ENCODE measurements at regions not wholly inside any gene's neighbourhood (a gene's known extent, or its start where the extent isn't known, plus 50 kb on each side); places are given as distances from the start of the nearest gene placed in this dataset.

GRCh38 chr4:32341342-32341741 lies 1621.2 kb downstream of the PCDH7 start:
- intact Hi-C loops (cut with micrococcal nuclease): no loop called here
- ChIA-PET POLR2A (no interaction called here), CTCF (no interaction called here)
- Mint-ChIP-seq H3K27me3 (no peaks in the 10 kb centered on the region), H3K4me1 (no peaks in the 10 kb centered on the region), H3K36me3 (ENCODE audit: low read depth) (no peaks in the 10 kb centered on the region), H3K27ac (no peak overlapping the region), H3K4me3 (no peak overlapping the region), H3K9me3 (peaks cover 3% of the 10 kb centered on the region)
- no peak for DNase-seq
- TF ChIP-seq CTCF (IDR thresholded peaks at IDR 0.05): no peak
- no peak for ATAC-seq (ENCODE audit: low read depth)

- intact Hi-C loops (cut with micrococcal nuclease): no loop called here
- H3K27me3 Mint-ChIP-seq: no peaks in the 10 kb centered on the region
- no peaks in the 10 kb centered on the region for H3K36me3 Mint-ChIP-seq (ENCODE audit: low read depth)
- no peaks in the 10 kb centered on the region for H3K4me1 Mint-ChIP-seq
- POLR2A ChIA-PET: no interaction called here
- no peak for TF ChIP-seq CTCF (IDR thresholded peaks at IDR 0.05)
- H3K4me3 Mint-ChIP-seq: no peak overlapping the region
- H3K9me3 Mint-ChIP-seq: peaks cover 3% of the 10 kb centered on the region
- no peak overlapping the region for H3K27ac Mint-ChIP-seq
- DNase-seq (no peak), ATAC-seq (ENCODE audit: low read depth) (no peak)
- CTCF ChIA-PET: no interaction called here
Measured at GRCh38 chr4:32342054-32342453, 1621.9 kb downstream of the PCDH7 start.

GRCh38 chr4:32349026-32349425 lies 1628.9 kb downstream of the PCDH7 start:
- intact Hi-C loops (cut with micrococcal nuclease): no loop called here
- H3K27me3 Mint-ChIP-seq: no peaks in the 10 kb centered on the region

GRCh38 chr4:32374206-32374605 lies 1654.0 kb downstream of the PCDH7 start:
- H3K36me3 Mint-ChIP-seq (ENCODE audit: low read depth): no peaks in the 10 kb centered on the region
- ChIA-PET CTCF (no interaction called here), POLR2A (no interaction called here)
- ATAC-seq (ENCODE audit: low read depth): no peak
- H3K9me3 Mint-ChIP-seq: no peaks in the 10 kb centered on the region
- H3K27me3 Mint-ChIP-seq: no peaks in the 10 kb centered on the region
- no peak overlapping the region for H3K27ac Mint-ChIP-seq
- no peak for DNase-seq
- H3K4me3 Mint-ChIP-seq: no peak overlapping the region
- no peak for TF ChIP-seq CTCF (IDR thresholded peaks at IDR 0.05)
- intact Hi-C loops (cut with micrococcal nuclease): no loop called here
- H3K4me1 Mint-ChIP-seq: no peaks in the 10 kb centered on the region

More at GRCh38 chr4:32349026-32349425, 1628.9 kb downstream of the PCDH7 start:
- no peaks in the 10 kb centered on the region for H3K36me3 Mint-ChIP-seq (ENCODE audit: low read depth)
- ChIA-PET POLR2A (no interaction called here), CTCF (no interaction called here)
- ATAC-seq (ENCODE audit: low read depth): no peak
- peaks cover 2% of the 10 kb centered on the region for H3K9me3 Mint-ChIP-seq
- TF ChIP-seq CTCF (IDR thresholded peaks at IDR 0.05): no peak
- H3K4me1 Mint-ChIP-seq: no peaks in the 10 kb centered on the region
- DNase-seq: no peak
- H3K27ac Mint-ChIP-seq: no peak overlapping the region
- no peak overlapping the region for H3K4me3 Mint-ChIP-seq

- no peak overlapping the region for H3K27ac Mint-ChIP-seq
- H3K4me1 Mint-ChIP-seq: no peaks in the 10 kb centered on the region
- ChIA-PET POLR2A (no interaction called here), CTCF (no interaction called here)
- DNase-seq (no peak), ATAC-seq (ENCODE audit: low read depth) (no peak)
- H3K4me3 Mint-ChIP-seq: no peak overlapping the region
- no peaks in the 10 kb centered on the region for H3K27me3 Mint-ChIP-seq
- H3K9me3 Mint-ChIP-seq: peaks cover 2% of the 10 kb centered on the region
- TF ChIP-seq CTCF (IDR thresholded peaks at IDR 0.05): no peak
- no peaks in the 10 kb centered on the region for H3K36me3 Mint-ChIP-seq (ENCODE audit: low read depth)
- intact Hi-C loops (cut with micrococcal nuclease): no loop called here
Measured at GRCh38 chr4:32393806-32394205, 1673.6 kb downstream of the PCDH7 start.

Data from activated B cell treated with CpG ODN at 0.5 μM for 24 hours (primary cell).